Esophagus muscularis mucosa (tissue), 4 donors: ENCODE measurements at regions not wholly inside any gene's neighbourhood (a gene's known extent, or its start where the extent isn't known, plus 50 kb on each side); places are given as distances from the start of the nearest gene placed in this dataset.

Experiments
- DNase-seq: peaks from one replicate; pipeline ENCODE4 v3.0.0-alpha.2; 2017; ENCODE audit errors: extremely low spot score
- H3K27ac ChIP-seq, 4 donors: fragments of 200-600 bp; sonication (generic); replicated peaks in 1 of 4; 1 replicate in 3 of 4; 2 replicates in 1 of 4; pipeline ENCODE4 v1.5.1; 2016 to 2019; ENCODE audit warnings: mild to moderate bottlenecking in 1 of 4
- H3K27me3 ChIP-seq, 4 donors: fragments of 200-600 bp; sonication (generic); one replicate each; pipeline versions ENCODE4 v1.5.1 to v1.6.0; 2016 to 2019
- H3K36me3 ChIP-seq, 4 donors: fragments of 200-600 bp; sonication (generic); one replicate each; pipeline ENCODE4 v1.5.1; 2016 to 2019
- H3K4me1 ChIP-seq, 4 donors: fragments of 200-600 bp; sonication (generic); one replicate each; pipeline ENCODE4 v1.5.1; 2016 to 2019
- H3K4me3 ChIP-seq, 4 donors: fragments of 200-600 bp; sonication (generic); 1 replicate in 2 of 4; 2 replicates in 2 of 4; pipeline ENCODE4 v1.5.1; 2016 to 2019; ENCODE audit warnings: mild to moderate bottlenecking in 4 of 4, moderate library complexity in 1 of 4
- H3K9me3 ChIP-seq, 4 donors: fragments of 200-600 bp; sonication (generic); 1 replicate in 3 of 4; 2 replicates in 1 of 4; pipeline ENCODE4 v1.5.1; 2016 to 2019
- EP300 ChIP-seq: sonication (generic); formaldehyde crosslinking; IDR thresholded peaks from one replicate; pipeline ENCODE4 v1.6.1; 2017; ENCODE audit warnings: antibody characterized with exemption
- POLR2A ChIP-seq: fragments of 450-650 bp; IDR thresholded peaks from one replicate; pipeline ENCODE4 v1.6.1; 2017; ENCODE audit warnings: antibody characterized with exemption, moderate library complexity, mild to moderate bottlenecking, low read depth
- POLR2AphosphoS5 ChIP-seq, 2 donors: sonication (generic); formaldehyde crosslinking; IDR thresholded peaks; one replicate each; pipeline ENCODE4 v1.6.1; 2017; ENCODE audit warnings: antibody characterized with exemption in 2 of 2
- WGBS: methylation state at CpG from one replicate; pipeline ENCODE4 v1.1.5; 2018; 5-methylcytosine and 5-hydroxymethylcytosine counted together
- intact Hi-C: fragments of 100-400 bp; cut with DNase I; formaldehyde crosslinking; loops from one replicate; pipeline ENCODE4 v1.15.1; 2023
- TF ChIP-seq, protein P1 (sequence below), 3 experiments: fragments of 200-600 bp in 2 of 3; fragments of 450-650 bp in 1 of 3; sonication (generic) in 2 of 3; IDR thresholded peaks; one replicate each; pipeline ENCODE4 v1.5.1; 2017 to 2019; ENCODE audit warnings: antibody characterized with exemption in 3 of 3, mild to moderate bottlenecking in 2 of 3, moderate library complexity in 1 of 3

GRCh38 chr12:91920741-91921140, 224.9 kb downstream of the BTG1 start:
- intact Hi-C loops, result no loop called here

GRCh38 chr12:91920276-91920675, 225.4 kb downstream of the BTG1 start:
- Histone ChIP-seq H3K27ac (no peak overlapping the region), H3K9me3 (no peaks in the 10 kb centered on the region), H3K4me1 (peaks cover 0 to 7% (median 2%) of the 10 kb centered on the region in 4 donors), H3K27me3 (no peaks in the 10 kb centered on the region), H3K36me3 (no peaks in the 10 kb centered on the region), H3K4me3 (no peak overlapping the region)
- TF ChIP-seq, protein P1, sequence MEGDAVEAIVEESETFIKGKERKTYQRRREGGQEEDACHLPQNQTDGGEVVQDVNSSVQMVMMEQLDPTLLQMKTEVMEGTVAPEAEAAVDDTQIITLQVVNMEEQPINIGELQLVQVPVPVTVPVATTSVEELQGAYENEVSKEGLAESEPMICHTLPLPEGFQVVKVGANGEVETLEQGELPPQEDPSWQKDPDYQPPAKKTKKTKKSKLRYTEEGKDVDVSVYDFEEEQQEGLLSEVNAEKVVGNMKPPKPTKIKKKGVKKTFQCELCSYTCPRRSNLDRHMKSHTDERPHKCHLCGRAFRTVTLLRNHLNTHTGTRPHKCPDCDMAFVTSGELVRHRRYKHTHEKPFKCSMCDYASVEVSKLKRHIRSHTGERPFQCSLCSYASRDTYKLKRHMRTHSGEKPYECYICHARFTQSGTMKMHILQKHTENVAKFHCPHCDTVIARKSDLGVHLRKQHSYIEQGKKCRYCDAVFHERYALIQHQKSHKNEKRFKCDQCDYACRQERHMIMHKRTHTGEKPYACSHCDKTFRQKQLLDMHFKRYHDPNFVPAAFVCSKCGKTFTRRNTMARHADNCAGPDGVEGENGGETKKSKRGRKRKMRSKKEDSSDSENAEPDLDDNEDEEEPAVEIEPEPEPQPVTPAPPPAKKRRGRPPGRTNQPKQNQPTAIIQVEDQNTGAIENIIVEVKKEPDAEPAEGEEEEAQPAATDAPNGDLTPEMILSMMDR (IDR thresholded peaks at IDR 0.05), result no peak
- 80% methylated on average over 2 of the region's 2 CpGs for WGBS
- no peak for DNase-seq
- intact Hi-C loops, result no loop called here

More at GRCh38 chr12:91920741-91921140, 224.9 kb downstream of the BTG1 start:
- no peaks in the 10 kb centered on the region for H3K27me3 ChIP-seq
- H3K36me3 ChIP-seq, result no peaks in the 10 kb centered on the region
- H3K4me1 ChIP-seq, result peaks cover 0 to 7% (median 5%) of the 10 kb centered on the region in 4 donors
- H3K4me3 ChIP-seq, result no peak overlapping the region
- 94% methylated on average over 2 of the region's 2 CpGs for WGBS
- no peak overlapping the region for H3K27ac ChIP-seq
- no peak for DNase-seq
- TF ChIP-seq, protein P1 (IDR thresholded peaks at IDR 0.05), result no peak
- no peak for TF ChIP-seq POLR2A
- TF ChIP-seq EP300, result no peak
- TF ChIP-seq POLR2AphosphoS5 (IDR thresholded peaks at IDR 0.05), result no peak
- H3K9me3 ChIP-seq, result no peaks in the 10 kb centered on the region

GRCh38 chr12:91918431-91918830, 227.2 kb downstream of the BTG1 start:
- Histone ChIP-seq H3K9me3 (no peaks in the 10 kb centered on the region), H3K27ac (no peak overlapping the region), H3K27me3 (no peaks in the 10 kb centered on the region), H3K4me3 (no peak overlapping the region), H3K4me1 (no peaks in the 10 kb centered on the region), H3K36me3 (no peaks in the 10 kb centered on the region)
- 80% methylated on average over 4 of the region's 4 CpGs for WGBS
- intact Hi-C loops, result no loop called here
- no peak for DNase-seq
- TF ChIP-seq EP300, result no peak
- TF ChIP-seq POLR2A, result no peak
- no peak for TF ChIP-seq POLR2AphosphoS5 (IDR thresholded peaks at IDR 0.05)
- TF ChIP-seq, protein P1 (IDR thresholded peaks at IDR 0.05), result no peak

DNA sequence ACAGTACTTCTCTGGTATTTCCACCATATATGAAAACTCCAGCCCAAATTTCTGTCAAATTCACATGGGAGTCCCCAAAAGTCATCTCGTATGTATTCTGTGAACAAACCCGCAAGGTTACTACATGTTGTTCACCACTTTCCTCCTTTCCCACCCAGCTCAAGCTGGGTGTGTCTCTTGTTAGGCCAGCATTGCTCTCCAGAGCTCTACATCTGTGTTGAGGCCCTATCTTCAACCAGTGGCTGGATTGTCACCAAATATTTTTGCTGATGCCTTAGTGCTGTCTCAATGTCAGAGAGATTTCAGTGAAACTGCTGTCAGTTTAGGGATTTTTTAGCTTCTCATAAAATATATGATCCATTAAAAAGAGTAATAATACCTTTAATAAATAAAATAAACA, 230.9 kb downstream of the BTG1 start:
- intact Hi-C loops, result no loop called here
- WGBS, result 97% methylated on average over 2 of the region's 2 CpGs
- no peaks in the 10 kb centered on the region for H3K9me3 ChIP-seq
- no peaks in the 10 kb centered on the region for H3K27me3 ChIP-seq
- no peak overlapping the region for H3K4me3 ChIP-seq
- no peaks in the 10 kb centered on the region for H3K4me1 ChIP-seq
- TF ChIP-seq EP300 (no peak), POLR2AphosphoS5 (IDR thresholded peaks at IDR 0.05) (no peak), POLR2A (no peak)
- TF ChIP-seq, protein P1 (IDR thresholded peaks at IDR 0.05), result no peak
- H3K36me3 ChIP-seq, result no peaks in the 10 kb centered on the region
- no peak for DNase-seq
- no peak overlapping the region for H3K27ac ChIP-seq

GRCh38 chr12:91913651-91914050, 232.0 kb downstream of the BTG1 start:
- no peaks in the 10 kb centered on the region for H3K4me1 ChIP-seq
- no peak for TF ChIP-seq POLR2AphosphoS5 (IDR thresholded peaks at IDR 0.05)
- TF ChIP-seq EP300, result no peak
- TF ChIP-seq, protein P1 (IDR thresholded peaks at IDR 0.05), result no peak
- no peaks in the 10 kb centered on the region for H3K36me3 ChIP-seq
- no peaks in the 10 kb centered on the region for H3K27me3 ChIP-seq
- no peaks in the 10 kb centered on the region for H3K9me3 ChIP-seq
- intact Hi-C loops, result no loop called here
- no peak overlapping the region for H3K4me3 ChIP-seq
- H3K27ac ChIP-seq, result no peak overlapping the region
- no peak for DNase-seq
- WGBS, result 74% methylated on average over 4 of the region's 4 CpGs
